LNCAP (cell line): ENCODE measurements at regions not wholly inside any gene's neighbourhood (a gene's known extent, or its start where the extent isn't known, plus 50 kb on each side); places are given as distances from the start of the nearest gene placed in this dataset.

Source experiments
- CTCF ChIP-seq: fragments of 450-650 bp; IDR thresholded peaks from 2 replicates; pipeline ENCODE4 v1.5.1; 2017; ENCODE audit warnings: mild to moderate bottlenecking

- no peak for TF ChIP-seq CTCF
Measured at GRCh38 chr2:180705122-180705521, 275.3 kb upstream of the UBE2E3 start.

- no peak for TF ChIP-seq CTCF
Measured at GRCh38 chr2:180699657-180700361, 280.6 kb upstream of the UBE2E3 start.

- no peak for TF ChIP-seq CTCF
Measured at GRCh38 chr2:180698668-180699067, 281.7 kb upstream of the UBE2E3 start.

GRCh38 chr2:180695586-180696401 lies 284.6 kb upstream of the UBE2E3 start:
- TF ChIP-seq CTCF: no peak

GRCh38 chr2:180694445-180695421 lies 285.7 kb upstream of the UBE2E3 start:
- no peak for TF ChIP-seq CTCF

- TF ChIP-seq CTCF: no peak
Measured at GRCh38 chr2:180692322-180692721, 288.1 kb upstream of the UBE2E3 start.

- no peak for TF ChIP-seq CTCF
Measured at GRCh38 chr2:180690611-180691010, 289.8 kb upstream of the UBE2E3 start.
